GM12865 (cell line): ENCODE measurements at regions not wholly inside any gene's neighbourhood (a gene's known extent, or its start where the extent isn't known, plus 50 kb on each side); places are given as distances from the start of the nearest gene placed in this dataset.
"Not testable (repeated sequence)": the region's sequence is repeated elsewhere in the genome, so short reads cannot be mapped to it uniquely, and the experiment has no call there.

Source experiments
- DNase-seq: peaks from one replicate; pipeline ENCODE4 v3.0.0; 2010; ENCODE audit warnings: low read depth
- H3K4me3 ChIP-seq: 2 replicates; pipeline ENCODE4 v1.5.1; 2011; ENCODE audit warnings: mild to moderate bottlenecking, low read depth, low read length, control low read depth
- TF ChIP-seq, protein P1 (sequence below): IDR thresholded peaks from 2 replicates; pipeline ENCODE4 v1.5.1; 2011; ENCODE audit warnings: low read length, control low read depth, low read depth, inconsistent platforms; ENCODE audit not compliant: insufficient read depth; ENCODE audit errors: missing control alignments

DNA sequence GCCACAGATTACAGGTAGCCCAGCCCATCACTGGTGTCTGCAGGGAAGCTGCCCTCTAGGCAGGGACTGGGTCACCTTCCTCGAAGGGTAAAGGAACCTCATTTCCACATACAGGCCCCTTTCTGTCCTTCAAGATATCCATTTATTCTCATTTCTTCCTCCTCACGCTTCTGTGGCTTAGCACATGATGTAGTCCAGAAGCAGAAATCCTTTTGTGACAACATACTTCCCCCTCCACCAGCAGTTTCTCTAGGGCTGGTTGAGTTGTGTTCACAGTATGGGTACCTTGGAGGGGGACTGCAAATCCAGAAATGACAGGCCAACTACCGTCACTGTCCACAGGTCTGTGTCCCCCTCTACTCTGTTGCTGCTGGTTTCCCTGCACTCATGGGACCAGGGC, 364.9 kb downstream of the ANAPC1 start:
- DNase-seq: no peak
- TF ChIP-seq, protein P1, sequence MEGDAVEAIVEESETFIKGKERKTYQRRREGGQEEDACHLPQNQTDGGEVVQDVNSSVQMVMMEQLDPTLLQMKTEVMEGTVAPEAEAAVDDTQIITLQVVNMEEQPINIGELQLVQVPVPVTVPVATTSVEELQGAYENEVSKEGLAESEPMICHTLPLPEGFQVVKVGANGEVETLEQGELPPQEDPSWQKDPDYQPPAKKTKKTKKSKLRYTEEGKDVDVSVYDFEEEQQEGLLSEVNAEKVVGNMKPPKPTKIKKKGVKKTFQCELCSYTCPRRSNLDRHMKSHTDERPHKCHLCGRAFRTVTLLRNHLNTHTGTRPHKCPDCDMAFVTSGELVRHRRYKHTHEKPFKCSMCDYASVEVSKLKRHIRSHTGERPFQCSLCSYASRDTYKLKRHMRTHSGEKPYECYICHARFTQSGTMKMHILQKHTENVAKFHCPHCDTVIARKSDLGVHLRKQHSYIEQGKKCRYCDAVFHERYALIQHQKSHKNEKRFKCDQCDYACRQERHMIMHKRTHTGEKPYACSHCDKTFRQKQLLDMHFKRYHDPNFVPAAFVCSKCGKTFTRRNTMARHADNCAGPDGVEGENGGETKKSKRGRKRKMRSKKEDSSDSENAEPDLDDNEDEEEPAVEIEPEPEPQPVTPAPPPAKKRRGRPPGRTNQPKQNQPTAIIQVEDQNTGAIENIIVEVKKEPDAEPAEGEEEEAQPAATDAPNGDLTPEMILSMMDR: no peak
- no peak overlapping the region for H3K4me3 ChIP-seq

DNA sequence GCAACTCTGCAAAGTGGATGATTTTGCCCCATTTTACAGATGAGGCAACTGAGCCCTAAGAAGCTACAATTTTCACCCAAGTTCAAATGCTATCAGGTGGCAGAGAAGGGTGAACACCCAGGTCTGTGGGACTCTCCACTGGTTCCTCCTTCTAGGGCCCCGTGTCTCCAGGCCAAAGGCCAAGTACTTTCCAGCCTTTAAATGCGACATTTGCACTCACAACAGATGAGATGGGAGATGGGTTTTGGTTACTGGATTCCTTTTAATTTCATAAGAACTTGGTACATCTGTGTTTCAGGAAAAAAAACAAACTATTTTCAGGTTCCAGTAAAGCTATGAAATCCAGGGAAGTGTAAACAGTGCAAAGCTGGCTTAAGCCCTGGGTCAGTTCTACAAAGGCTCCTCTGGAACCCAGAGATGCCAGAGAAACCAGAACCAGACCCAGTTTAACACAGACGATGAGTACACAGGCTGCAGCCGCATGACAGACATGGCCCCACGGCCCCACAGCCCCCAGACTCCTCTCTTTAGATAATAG, 361.7 kb downstream of the ANAPC1 start:
- TF ChIP-seq, protein P1: no peak
- no peak overlapping the region for H3K4me3 ChIP-seq
- DNase-seq: no peak

DNA sequence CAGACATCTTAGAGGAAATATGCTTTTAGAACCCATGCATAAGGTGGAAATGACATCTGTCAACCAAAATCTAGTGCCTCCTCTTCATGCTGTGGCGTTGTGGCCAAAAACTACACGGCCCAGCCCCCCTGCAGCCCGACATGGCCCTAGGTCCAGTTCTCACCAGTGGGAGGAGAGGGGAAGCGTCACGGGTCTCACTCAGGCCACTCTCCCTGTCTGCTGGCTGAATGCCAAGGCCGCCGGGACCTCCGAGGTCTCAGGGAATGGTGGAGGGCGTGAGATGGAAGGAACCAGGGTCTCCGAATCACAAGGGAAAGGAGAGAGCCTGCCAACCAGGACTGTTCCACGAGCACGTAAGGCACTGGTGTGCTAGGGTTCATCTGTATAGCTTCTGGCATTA, 361.0 kb downstream of the ANAPC1 start:
- DNase-seq: no peak
- TF ChIP-seq, protein P1: no peak
- no peak overlapping the region for H3K4me3 ChIP-seq

DNA sequence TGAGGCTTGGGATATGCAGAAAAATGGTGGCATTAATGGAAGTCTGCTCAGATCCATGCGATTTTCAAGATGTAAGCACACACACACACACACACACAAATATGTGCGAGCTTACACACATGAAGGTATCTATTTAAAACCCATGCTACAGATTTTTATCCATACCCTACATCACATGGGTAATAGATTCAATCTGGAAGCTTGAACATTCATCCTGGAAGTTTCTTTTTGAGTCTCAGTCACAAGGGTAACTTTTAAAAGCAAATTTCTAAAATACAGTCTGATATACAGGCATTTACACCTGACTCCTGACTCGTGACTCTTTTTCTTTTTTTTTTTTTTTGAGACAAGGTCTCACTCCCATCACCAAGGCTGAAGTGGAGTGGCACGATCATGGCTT, 359.0 kb downstream of the ANAPC1 start:
- DNase-seq, H3K4me3 ChIP-seq: not testable (repeated sequence)

DNA sequence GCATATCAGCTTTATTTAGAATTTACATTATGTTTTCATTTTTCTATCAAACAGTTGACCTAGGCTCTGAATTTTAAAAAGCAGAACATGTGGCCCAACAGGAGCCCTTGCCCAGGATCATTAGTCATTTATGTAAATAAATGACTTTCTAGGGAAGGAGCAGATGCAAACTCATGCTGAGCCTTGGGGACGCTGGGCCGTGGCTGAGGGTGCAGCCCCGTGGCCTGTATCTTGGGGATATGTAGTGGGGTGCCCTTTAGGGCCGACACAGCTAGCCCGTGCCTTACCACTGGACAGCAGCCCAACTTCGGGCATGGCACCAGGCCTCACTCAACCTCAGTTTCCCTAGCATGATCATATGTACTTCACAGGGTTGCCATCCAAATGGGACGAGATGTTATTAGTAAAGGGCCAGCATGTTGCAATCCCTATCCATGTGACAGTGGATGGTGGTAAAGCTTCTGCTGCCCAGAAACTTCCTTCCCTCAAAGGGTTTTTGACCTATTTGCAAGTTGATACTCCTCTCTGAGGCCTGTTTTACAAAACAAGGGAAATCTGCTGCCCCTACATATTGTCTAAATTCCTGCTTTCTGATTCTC, 357.9 kb downstream of the ANAPC1 start:
- not testable (repeated sequence) for DNase-seq

DNA sequence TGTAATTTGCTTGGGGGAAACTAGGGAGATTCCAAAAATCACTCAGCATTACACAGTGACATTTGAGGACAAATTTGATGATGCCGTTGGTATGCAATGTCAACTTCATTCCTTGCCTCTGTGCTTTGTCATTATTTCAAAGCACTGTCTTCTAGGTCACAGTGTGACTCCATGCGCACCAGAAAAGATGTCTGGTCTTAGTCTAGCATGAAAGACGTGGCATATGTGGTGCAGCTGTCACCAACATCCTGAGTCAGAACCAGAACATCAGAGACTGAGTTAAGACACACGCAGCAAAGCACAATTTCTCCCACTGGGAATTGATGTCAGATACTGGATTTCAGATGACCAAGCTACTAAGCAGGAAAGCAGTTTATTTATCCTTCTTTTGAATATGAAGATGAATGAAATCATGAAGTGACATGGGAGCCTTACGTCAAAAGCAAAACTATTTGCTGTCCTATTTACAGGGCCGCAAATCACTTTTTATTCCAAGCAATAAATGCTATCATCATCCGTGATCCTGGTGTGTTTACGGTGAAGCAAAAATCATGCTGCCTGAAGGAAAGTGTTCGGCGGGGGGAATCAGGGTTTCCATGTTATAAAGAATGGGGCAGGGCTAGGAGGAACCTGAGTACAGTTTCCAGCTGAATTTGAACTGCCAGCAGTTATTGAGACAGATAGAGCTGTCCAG, 356.1 kb downstream of the ANAPC1 start:
- H3K4me3 ChIP-seq: not testable (repeated sequence)

More for the DNA sequence above, 357.9 kb downstream of the ANAPC1 start:
- not testable (repeated sequence) for H3K4me3 ChIP-seq

DNA sequence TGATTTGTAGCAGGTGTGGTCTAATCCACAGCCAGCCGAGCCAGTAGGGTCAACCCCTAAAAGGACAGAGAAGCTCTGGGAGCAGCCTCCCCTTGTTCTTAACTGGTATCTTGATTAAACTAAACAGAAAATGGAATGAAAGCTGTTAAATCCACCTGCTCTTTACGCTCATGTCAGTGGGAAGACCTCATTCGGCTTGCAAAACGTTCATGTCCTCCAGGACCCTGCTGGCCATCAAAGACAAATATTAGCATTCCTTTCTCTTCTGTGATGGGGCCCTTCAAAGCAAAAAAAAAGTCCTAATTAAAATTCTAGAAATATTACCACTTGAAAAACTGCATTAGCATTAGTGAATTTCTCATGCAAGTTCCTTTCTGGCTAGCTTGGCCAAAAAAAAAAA, 355.0 kb downstream of the ANAPC1 start:
- H3K4me3 ChIP-seq, DNase-seq: not testable (repeated sequence)

More for the DNA sequence above, 356.1 kb downstream of the ANAPC1 start:
- DNase-seq: not testable (repeated sequence)

DNA sequence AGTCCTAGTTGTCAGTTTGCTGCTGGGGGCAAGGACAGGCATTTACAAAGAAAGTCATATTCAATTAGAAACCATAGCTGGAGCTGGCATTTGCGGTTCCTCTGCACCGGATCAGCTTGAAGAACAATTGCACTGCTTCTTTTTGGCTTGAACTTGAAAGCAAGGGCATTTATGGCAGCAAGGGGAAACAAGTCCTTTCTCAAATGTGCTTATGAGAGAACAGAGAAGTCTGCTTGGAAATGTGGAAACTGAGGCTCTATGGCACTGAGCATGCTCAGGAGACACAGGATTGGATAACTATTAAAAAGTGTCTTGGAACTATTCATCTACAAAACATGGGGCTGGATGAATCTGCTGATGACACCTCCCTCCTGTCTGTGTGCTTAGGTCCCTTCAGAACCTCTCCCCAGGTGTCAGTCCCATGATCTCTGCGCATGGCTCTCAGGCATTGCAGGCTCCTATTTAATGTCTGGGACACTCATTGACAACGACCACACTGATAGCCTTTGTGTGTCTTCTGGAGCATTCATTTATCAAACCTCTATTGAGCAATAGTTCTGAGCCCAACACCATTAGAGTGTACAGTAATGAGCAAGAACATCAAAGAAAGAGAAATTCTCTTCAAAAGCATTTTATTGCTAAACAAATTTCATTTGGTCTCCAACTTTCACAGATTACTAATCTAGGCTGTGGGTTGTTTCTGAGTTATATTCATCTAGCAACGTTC, 353.6 kb downstream of the ANAPC1 start:
- not testable (repeated sequence) for DNase-seq, H3K4me3 ChIP-seq

DNA sequence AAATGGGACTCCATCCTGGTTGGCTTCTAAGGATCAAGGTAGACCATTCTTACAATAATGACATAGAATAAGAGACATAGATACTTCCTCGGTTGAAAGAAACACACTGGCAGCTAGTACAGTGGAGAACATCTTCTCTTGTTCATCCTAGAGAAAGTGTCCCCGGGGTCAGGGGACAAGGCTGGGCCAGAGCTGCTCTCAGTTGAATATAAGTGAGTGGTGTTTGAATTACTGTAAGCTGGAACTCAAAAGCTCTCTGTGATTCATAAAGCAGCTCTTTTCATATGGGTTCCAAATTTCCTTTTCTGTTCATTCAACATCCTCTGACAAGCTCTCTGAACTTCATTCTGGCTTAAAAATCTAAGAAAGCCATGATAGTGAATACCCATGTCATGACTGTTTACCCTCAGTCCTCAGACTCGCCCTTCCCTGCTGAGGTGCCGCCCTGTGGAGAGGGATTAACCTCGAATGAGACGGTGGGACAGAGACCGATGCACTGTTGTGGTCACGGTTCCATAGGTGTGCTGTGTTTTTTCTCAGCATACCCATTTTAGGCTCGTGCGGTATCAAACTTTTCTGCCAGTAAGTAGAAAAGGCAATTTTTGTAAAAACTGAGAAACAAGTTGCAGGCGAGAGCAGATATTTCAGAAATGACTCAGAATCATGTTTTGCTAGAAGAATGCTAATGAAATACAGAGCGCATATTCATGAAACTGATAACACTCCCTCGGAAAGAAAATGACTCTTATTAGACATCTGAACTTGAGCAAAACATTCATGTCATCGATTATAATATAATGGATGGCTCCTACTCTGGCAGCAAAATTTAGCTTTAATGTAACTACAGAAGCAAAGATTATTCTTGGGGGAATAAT, 351.1 kb downstream of the ANAPC1 start:
- DNase-seq, H3K4me3 ChIP-seq: not testable (repeated sequence)

DNA sequence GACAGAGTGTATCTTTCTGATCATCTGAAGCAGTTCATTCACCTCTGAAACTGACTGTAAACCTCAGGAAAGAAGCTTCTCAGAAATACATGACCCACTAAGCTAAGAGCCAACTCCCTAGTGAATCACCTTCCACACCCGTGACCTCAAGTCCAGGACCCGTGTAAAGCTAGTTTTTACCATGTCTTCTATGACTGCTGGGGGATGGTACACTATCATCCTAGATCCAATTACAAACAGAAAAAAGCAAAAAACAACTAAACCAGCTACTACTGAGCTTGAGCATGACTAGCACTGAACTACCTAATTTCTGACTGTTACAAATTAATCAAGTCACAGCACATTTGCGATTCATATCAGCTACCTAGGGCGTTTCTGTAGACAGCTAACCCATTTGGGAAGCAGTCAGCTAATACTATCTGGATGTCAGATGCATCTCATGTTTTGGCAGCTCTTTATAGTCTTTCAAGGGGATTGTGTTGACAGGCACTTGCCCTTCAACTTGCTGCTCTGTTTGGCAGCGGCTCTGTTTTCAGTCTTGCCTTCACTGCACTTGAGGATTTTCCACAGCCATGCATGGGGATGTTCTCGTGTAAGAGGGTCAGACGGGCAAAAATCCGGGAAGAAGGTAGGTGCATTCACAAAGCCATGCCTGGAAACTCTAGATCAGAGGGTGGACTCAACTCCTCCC, 350.3 kb downstream of the ANAPC1 start:
- H3K4me3 ChIP-seq, DNase-seq: not testable (repeated sequence)
